Transverse colon (tissue), 4 donors: ENCODE measurements at regions not wholly inside any gene's neighbourhood (a gene's known extent, or its start where the extent isn't known, plus 50 kb on each side); places are given as distances from the start of the nearest gene placed in this dataset.

Source experiments
- DNase-seq: peaks from one replicate; pipeline ENCODE4 v3.0.0-alpha.2; 2019
- H3K27ac ChIP-seq, 4 donors: fragments of 200-600 bp; sonication (generic); 2 replicates each; pipeline ENCODE4 v1.5.1; 2016 to 2018; ENCODE audit warnings: inconsistent platforms in 4 of 4
- H3K27me3 ChIP-seq: fragments of 200-600 bp; sonication (generic); 2 replicates; pipeline ENCODE4 v1.5.1; 2017; ENCODE audit warnings: inconsistent platforms
- H3K36me3 ChIP-seq, 4 donors: fragments of 200-600 bp; sonication (generic); 2 replicates each; pipeline ENCODE4 v1.5.1; 2017 to 2019; ENCODE audit warnings: inconsistent platforms in 4 of 4
- H3K4me1 ChIP-seq, 4 donors: fragments of 200-600 bp; sonication (generic); 2 replicates each; pipeline ENCODE4 v1.5.1; 2017 to 2020; ENCODE audit warnings: inconsistent platforms in 4 of 4
- H3K4me3 ChIP-seq, 4 donors: fragments of 200-600 bp; sonication (generic); 1 replicate in 1 of 4; 2 replicates in 3 of 4; pipeline versions ENCODE4 v1.5.1 to v1.6.1; 2017 to 2019; ENCODE audit warnings: inconsistent platforms in 4 of 4
- H3K9me3 ChIP-seq, 2 donors: fragments of 200-600 bp; sonication (generic); 2 replicates each; pipeline ENCODE4 v1.5.1; 2017 to 2019; ENCODE audit warnings: inconsistent platforms in 2 of 2
- CTCF ChIP-seq, 5 experiments: fragments of 200-600 bp in 3 of 5; fragments of 450-650 bp in 2 of 5; sonication (generic) in 3 of 5; IDR thresholded peaks; 1 replicate in 2 of 5; 2 replicates in 3 of 5; pipeline ENCODE4 v1.5.1; 2016 to 2017; ENCODE audit warnings: antibody characterized with exemption in 5 of 5, inconsistent platforms in 3 of 5, mild to moderate bottlenecking in 2 of 5, moderate library complexity in 1 of 5
- EP300 ChIP-seq: sonication (generic); formaldehyde crosslinking; IDR thresholded peaks from one replicate; pipeline ENCODE4 v1.6.1; 2017; ENCODE audit warnings: antibody characterized with exemption, low read depth
- POLR2A ChIP-seq: fragments of 450-650 bp; IDR thresholded peaks from one replicate; pipeline ENCODE4 v1.6.1; 2016; ENCODE audit warnings: antibody characterized with exemption, mild to moderate bottlenecking, moderate library complexity
- POLR2AphosphoS5 ChIP-seq, 3 donors: sonication (generic); formaldehyde crosslinking; IDR thresholded peaks; one replicate each; pipeline ENCODE4 v1.6.1; 2016; ENCODE audit warnings: antibody characterized with exemption in 3 of 3
- WGBS, 2 donors: methylation state at CpG; one replicate each; pipeline ENCODE4 v1.1.5; 2018; ENCODE audit warnings: low coverage in 1 of 2; 5-methylcytosine and 5-hydroxymethylcytosine counted together
- in situ Hi-C, 4 donors: fragments of 200-750 bp; cut with MboI; loops; one replicate each; pipeline versions ENCODE4 v1.15.0 to v1.15.1; 2017; ENCODE audit warnings: low sequenced_read_pairs in 3 of 4, low pct_ligation_motif_present in 1 of 4, low pct_unique_long_range_greater_than_20kb in 1 of 4
- intact Hi-C: fragments of 100-400 bp; cut with DNase I; formaldehyde crosslinking; loops from one replicate; pipeline ENCODE4 v1.15.1; 2023; ENCODE audit warnings: low total_unique reads

- in situ Hi-C loops = no loop called here
- no peak for DNase-seq
- TF ChIP-seq EP300 (no peak), CTCF (IDR thresholded peaks at IDR 0.05) (no peak), POLR2AphosphoS5 (IDR thresholded peaks at IDR 0.05) (no peak), POLR2A (no peak)
- Histone ChIP-seq H3K27ac (no peak overlapping the region), H3K9me3 (no peaks in the 10 kb centered on the region), H3K36me3 (no peaks in the 10 kb centered on the region), H3K27me3 (no peaks in the 10 kb centered on the region), H3K4me3 (no peak overlapping the region), H3K4me1 (no peaks in the 10 kb centered on the region)
- intact Hi-C loops = no loop called here
- WGBS, 2 donors = 43 to 53% methylated on average over 3 to 8 of the region's 8 CpGs
Measured at GRCh38 chr20:4325548-4326187, 76.6 kb upstream of the ADRA1D start.

GRCh38 chr20:4324611-4325243 lies 75.6 kb upstream of the ADRA1D start:
- in situ Hi-C loops = no loop called here
- no peak for DNase-seq

GRCh38 chr20:4322499-4322898 lies 73.4 kb upstream of the ADRA1D start:
- WGBS, 2 donors = 41% methylated on average over 1 of the region's 1 CpG; no CpG with 5 or more reads in 1 of the 2 donors
- Histone ChIP-seq H3K36me3 (no peaks in the 10 kb centered on the region), H3K9me3 (no peaks in the 10 kb centered on the region), H3K4me1 (no peaks in the 10 kb centered on the region), H3K4me3 (no peak overlapping the region), H3K27me3 (no peaks in the 10 kb centered on the region), H3K27ac (no peak overlapping the region)
- DNase-seq = no peak
- intact Hi-C loops (no loop called here), in situ Hi-C loops (no loop called here)
- no peak for TF ChIP-seq POLR2A
- no peak for TF ChIP-seq EP300
- no peak for TF ChIP-seq POLR2AphosphoS5 (IDR thresholded peaks at IDR 0.05)
- no peak for TF ChIP-seq CTCF (IDR thresholded peaks at IDR 0.05)

More at GRCh38 chr20:4324611-4325243, 75.6 kb upstream of the ADRA1D start:
- Histone ChIP-seq H3K27me3 (no peaks in the 10 kb centered on the region), H3K27ac (no peak overlapping the region), H3K9me3 (no peaks in the 10 kb centered on the region), H3K4me3 (no peak overlapping the region), H3K4me1 (no peaks in the 10 kb centered on the region), H3K36me3 (no peaks in the 10 kb centered on the region)
- intact Hi-C loops = no loop called here
- TF ChIP-seq POLR2AphosphoS5 (IDR thresholded peaks at IDR 0.05) = no peak
- TF ChIP-seq CTCF (IDR thresholded peaks at IDR 0.05) = no peak
- no peak for TF ChIP-seq POLR2A
- no peak for TF ChIP-seq EP300
- 82 to 90% methylated on average over 5 of the region's 5 CpGs for WGBS, 2 donors

GRCh38 chr20:4320291-4320690 lies 71.2 kb upstream of the ADRA1D start:
- WGBS, 2 donors = 74 to 79% methylated on average over 3 to 5 of the region's 5 CpGs
- no peaks in the 10 kb centered on the region for H3K9me3 ChIP-seq
- no peak for DNase-seq
- TF ChIP-seq EP300 = no peak
- no peak for TF ChIP-seq POLR2AphosphoS5 (IDR thresholded peaks at IDR 0.05)
- TF ChIP-seq POLR2A = no peak
- no peak for TF ChIP-seq CTCF (IDR thresholded peaks at IDR 0.05)
- H3K27ac ChIP-seq = no peak overlapping the region
- no peaks in the 10 kb centered on the region for H3K4me1 ChIP-seq
- H3K4me3 ChIP-seq = no peak overlapping the region
- intact Hi-C loops = no loop called here
- H3K27me3 ChIP-seq = no peaks in the 10 kb centered on the region
- in situ Hi-C loops = no loop called here
- H3K36me3 ChIP-seq = no peaks in the 10 kb centered on the region
